Neural progenitor cell (in vitro differentiated cells): ENCODE measurements at regions not wholly inside any gene's neighbourhood (a gene's known extent, or its start where the extent isn't known, plus 50 kb on each side); places are given as distances from the start of the nearest gene placed in this dataset.

ENCODE experiments used
- EZH2 ChIP-seq: fragments of 200-600 bp; sonication (generic); IDR thresholded peaks from 2 replicates; pipeline ENCODE4 v1.6.1; 2017; ENCODE audit warnings: antibody characterized with exemption, mild to moderate bottlenecking, moderate library complexity
- EZH2phosphoT487 ChIP-seq: fragments of 200-600 bp; sonication (generic); IDR thresholded peaks from 2 replicates; pipeline ENCODE4 v1.6.1; 2017; ENCODE audit warnings: antibody characterized with exemption
- TF ChIP-seq, protein P1 (sequence below): fragments of 200-600 bp; sonication (generic); IDR thresholded peaks from 2 replicates; pipeline ENCODE4 v1.5.1; 2017; ENCODE audit warnings: antibody characterized with exemption, mild to moderate bottlenecking

GRCh38 chr5:106749826-106750225, 920.9 kb downstream of the EFNA5 start:
- TF ChIP-seq, protein P1, sequence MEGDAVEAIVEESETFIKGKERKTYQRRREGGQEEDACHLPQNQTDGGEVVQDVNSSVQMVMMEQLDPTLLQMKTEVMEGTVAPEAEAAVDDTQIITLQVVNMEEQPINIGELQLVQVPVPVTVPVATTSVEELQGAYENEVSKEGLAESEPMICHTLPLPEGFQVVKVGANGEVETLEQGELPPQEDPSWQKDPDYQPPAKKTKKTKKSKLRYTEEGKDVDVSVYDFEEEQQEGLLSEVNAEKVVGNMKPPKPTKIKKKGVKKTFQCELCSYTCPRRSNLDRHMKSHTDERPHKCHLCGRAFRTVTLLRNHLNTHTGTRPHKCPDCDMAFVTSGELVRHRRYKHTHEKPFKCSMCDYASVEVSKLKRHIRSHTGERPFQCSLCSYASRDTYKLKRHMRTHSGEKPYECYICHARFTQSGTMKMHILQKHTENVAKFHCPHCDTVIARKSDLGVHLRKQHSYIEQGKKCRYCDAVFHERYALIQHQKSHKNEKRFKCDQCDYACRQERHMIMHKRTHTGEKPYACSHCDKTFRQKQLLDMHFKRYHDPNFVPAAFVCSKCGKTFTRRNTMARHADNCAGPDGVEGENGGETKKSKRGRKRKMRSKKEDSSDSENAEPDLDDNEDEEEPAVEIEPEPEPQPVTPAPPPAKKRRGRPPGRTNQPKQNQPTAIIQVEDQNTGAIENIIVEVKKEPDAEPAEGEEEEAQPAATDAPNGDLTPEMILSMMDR, result no peak
- TF ChIP-seq EZH2, result no peak
- TF ChIP-seq EZH2phosphoT487, result no peak
